ENCODE measurements at regions not wholly inside any gene's neighbourhood (a gene's known extent, or its start where the extent isn't known, plus 50 kb on each side); places are given as distances from the start of the nearest gene placed in this dataset.
"Not testable (repeated sequence)": the region's sequence is repeated elsewhere in the genome, so short reads cannot be mapped to it uniquely, and the experiment has no call there.

DNA sequence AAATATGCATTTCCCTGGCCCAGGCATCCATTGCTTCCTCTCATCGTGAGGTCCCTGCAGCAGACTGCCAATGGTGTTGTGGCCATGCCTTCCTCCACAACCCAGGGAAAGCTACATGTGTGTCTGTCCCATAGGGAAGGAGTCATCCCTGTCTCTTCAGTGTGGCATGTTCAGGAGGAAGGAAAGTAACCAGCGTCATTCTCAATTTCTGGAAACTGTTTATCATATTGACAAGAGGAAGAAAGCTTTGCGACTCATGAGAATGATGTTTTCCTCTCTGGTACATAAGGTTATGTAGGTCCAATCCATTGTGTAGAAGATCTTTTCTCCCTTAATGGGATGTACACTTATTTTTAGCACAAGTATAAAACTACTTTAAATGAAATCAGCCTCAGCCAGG is 1937.7 kb downstream of the FOXD4L5 start:
- TF ChIP-seq, protein P1, sequence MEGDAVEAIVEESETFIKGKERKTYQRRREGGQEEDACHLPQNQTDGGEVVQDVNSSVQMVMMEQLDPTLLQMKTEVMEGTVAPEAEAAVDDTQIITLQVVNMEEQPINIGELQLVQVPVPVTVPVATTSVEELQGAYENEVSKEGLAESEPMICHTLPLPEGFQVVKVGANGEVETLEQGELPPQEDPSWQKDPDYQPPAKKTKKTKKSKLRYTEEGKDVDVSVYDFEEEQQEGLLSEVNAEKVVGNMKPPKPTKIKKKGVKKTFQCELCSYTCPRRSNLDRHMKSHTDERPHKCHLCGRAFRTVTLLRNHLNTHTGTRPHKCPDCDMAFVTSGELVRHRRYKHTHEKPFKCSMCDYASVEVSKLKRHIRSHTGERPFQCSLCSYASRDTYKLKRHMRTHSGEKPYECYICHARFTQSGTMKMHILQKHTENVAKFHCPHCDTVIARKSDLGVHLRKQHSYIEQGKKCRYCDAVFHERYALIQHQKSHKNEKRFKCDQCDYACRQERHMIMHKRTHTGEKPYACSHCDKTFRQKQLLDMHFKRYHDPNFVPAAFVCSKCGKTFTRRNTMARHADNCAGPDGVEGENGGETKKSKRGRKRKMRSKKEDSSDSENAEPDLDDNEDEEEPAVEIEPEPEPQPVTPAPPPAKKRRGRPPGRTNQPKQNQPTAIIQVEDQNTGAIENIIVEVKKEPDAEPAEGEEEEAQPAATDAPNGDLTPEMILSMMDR (conservative IDR thresholded peaks at IDR 0.05 in 1 of 2, IDR thresholded peaks at IDR 0.05 in 1 of 2; ENCODE audit: extremely low read depth in 1 of 2, insufficient read depth in 1 of 2, low read depth in 1 of 2, low read length in 2 of 2) = not testable (repeated sequence)
- TF ChIP-seq EZH2 (IDR thresholded peaks at IDR 0.05; ENCODE audit: borderline replicate concordance, low read length) = not testable (repeated sequence)
